ENCODE measurements at regions not wholly inside any gene's neighbourhood (a gene's known extent, or its start where the extent isn't known, plus 50 kb on each side); places are given as distances from the start of the nearest gene placed in this dataset.
"Not testable (repeated sequence)": the region's sequence is repeated elsewhere in the genome, so short reads cannot be mapped to it uniquely, and the experiment has no call there.

DNA sequence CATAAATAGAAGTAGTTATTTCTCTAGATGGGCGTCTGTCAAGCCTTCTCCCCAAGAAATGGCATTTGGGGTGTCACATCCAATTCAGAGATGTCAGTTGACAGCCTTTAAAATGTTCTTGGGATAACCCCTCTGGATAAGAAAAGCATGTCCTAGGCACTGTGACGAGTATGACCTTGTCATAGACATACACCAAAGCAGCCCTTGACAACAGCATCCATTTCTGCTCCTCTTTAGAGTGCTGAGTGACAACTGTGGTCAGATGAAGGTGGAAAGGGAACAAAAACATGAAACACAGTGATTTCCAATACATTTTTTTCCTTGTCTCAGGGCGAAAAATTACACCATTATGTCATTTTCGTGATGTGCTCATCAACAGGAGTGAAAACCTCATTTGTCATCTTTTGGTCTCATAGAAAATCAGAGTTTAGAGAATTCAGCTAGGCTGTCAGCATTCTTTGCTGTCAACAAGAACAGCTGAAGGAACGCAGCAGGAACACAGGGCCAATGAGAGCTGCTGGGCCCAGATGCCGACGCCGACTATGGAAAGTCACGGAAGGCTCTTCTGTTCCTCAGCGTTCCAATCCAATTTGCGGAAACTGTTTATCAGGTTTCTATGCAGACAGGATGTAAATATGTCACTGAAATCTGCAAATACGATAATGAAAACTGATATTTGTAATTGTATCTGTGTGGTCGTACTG is 193.2 kb downstream of the ICOS start:
- DNase-seq (no peak), ATAC-seq (no peak)
- intact Hi-C loops (cut with DNase I, micrococcal nuclease): no loop called here

- intact Hi-C loops (cut with DNase I, micrococcal nuclease): no loop called here
- no peak for ATAC-seq
- no peak for DNase-seq
Observed at GRCh38 chr2:204131621-204132020, 195.1 kb downstream of the ICOS start.

DNA sequence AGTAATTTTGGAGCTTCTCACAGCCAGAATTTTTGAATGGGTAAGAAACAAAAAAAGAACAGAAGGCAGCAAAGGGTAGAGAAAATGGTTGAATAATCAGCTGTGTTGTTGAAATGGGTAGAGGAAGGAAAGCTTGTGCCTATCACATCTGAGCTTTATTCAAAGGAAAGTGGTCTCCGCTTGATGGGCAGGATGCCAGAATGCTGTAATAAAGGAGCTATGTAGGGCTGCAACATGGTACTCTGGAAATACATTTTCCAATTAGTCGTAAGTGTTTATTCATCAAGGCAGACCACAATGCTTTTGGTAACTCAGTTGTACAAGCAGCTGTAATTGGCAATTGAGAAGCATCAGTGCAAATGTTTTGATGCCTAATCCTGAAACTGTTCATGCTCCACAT is 196.9 kb downstream of the ICOS start:
- ATAC-seq (no peak), DNase-seq (no peak)
- intact Hi-C loops (cut with DNase I, micrococcal nuclease): no loop called here

DNA sequence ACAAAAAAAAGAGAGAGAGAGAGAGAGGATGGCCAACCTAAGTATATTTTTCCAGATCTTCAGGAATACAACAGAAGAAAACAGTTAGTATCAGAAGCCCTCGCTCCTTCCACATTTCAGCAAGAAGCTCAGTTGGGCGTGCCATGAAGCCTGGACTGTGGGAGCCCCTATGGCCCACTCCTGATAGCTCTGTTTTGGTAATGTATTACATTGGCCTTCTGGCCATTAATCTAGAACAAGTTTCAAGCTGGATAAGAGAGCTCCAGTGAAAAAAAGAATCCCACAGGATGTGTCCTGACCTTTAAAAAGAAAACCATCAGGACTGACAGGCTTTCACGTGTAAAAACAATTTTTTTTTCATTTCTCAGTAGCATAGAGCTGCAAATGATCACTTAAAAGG is 197.9 kb downstream of the ICOS start:
- ATAC-seq: no peak
- no peak for DNase-seq
- intact Hi-C loops (cut with DNase I, micrococcal nuclease): no loop called here

- DNase-seq (no peak), ATAC-seq (no peak)
- intact Hi-C loops (cut with DNase I, micrococcal nuclease): no loop called here
Observed at GRCh38 chr2:204135752-204136151, 199.2 kb downstream of the ICOS start.

- DNase-seq (no peak), ATAC-seq (no peak)
- intact Hi-C loops (cut with DNase I, micrococcal nuclease): no loop called here
Observed at GRCh38 chr2:204138206-204138605, 201.6 kb downstream of the ICOS start.

DNA sequence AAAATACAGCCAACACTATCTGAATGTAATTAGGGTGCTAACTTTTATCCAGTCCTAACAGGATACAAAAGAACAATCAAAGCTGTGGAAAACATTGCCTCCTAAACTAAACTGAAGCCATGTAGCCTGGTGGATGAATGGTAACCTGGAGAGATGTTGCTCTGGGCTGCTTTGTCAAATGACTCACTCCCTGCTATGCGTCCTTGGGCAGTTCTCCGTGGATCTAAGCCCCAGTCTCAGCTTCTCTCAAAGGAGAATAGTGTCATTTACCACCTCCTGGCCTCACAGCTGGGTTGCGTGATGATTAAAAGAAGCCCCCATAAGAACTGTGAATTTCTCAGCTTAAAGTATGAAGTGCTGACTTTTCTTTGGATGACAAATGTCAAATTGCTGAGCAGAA is 203.7 kb downstream of the ICOS start:
- intact Hi-C loops (cut with DNase I, micrococcal nuclease): no loop called here

GRCh38 chr2:204143216-204144014 is 206.9 kb downstream of the ICOS start:
- intact Hi-C loops (cut with DNase I, micrococcal nuclease): no loop called here
- no peak for DNase-seq
- no peak for ATAC-seq

More for the DNA sequence above, 203.7 kb downstream of the ICOS start:
- DNase-seq (no peak), ATAC-seq (no peak)

GRCh38 chr2:204144492-204144891 is 207.9 kb downstream of the ICOS start:
- intact Hi-C loops (cut with DNase I, micrococcal nuclease): no loop called here
- DNase-seq: no peak
- ATAC-seq: no peak

- DNase-seq: peak; percentile 65 to 77
- intact Hi-C loops (cut with DNase I, micrococcal nuclease): loop anchor here in 1 of 2 donors (5.0 kb wide), 1 partner anchor 1532 kb away; no protein-coding TSS in a partner anchor
- ATAC-seq: peak; percentile 99
Observed at GRCh38 chr2:204145263-204145751, 208.7 kb downstream of the ICOS start.

- ATAC-seq: peak; percentile 65
- intact Hi-C loops (cut with DNase I, micrococcal nuclease): loop anchor here in 1 of 2 donors (5.0 kb wide), 1 partner anchor 1532 kb away; no protein-coding TSS in a partner anchor
Observed at GRCh38 chr2:204145791-204146190, 209.2 kb downstream of the ICOS start.

DNA sequence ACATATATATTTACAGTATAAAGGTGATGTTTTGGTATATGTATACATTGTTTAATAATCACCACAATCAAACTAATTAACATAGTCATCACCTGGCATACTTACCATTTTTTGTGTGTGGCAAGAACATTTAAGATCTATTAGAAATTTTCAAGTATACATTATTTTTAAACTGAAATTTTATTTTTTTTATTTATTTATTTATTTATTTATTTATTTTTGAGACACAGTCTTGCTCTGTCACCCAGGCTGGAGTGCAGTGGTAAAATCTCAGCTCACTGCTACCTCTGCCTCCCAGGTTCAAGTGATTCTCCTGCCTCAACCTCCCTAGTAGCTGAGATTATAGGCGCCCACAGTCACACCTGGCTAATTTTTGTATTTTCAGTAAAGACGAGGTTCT is 210.5 kb downstream of the ICOS start:
- intact Hi-C loops (cut with DNase I, micrococcal nuclease): loop anchor here in 1 of 2 donors (5.0 kb wide), 1 partner anchor 1530 kb away; no protein-coding TSS in a partner anchor
- ATAC-seq, DNase-seq: not testable (repeated sequence)

More at GRCh38 chr2:204145791-204146190, 209.2 kb downstream of the ICOS start:
- peak in 1 of 2 donors; percentile 17 for DNase-seq

- intact Hi-C loops (cut with DNase I, micrococcal nuclease): no loop called here
- no peak for ATAC-seq
Observed at GRCh38 chr2:204150721-204151120, 214.2 kb downstream of the ICOS start.

DNA sequence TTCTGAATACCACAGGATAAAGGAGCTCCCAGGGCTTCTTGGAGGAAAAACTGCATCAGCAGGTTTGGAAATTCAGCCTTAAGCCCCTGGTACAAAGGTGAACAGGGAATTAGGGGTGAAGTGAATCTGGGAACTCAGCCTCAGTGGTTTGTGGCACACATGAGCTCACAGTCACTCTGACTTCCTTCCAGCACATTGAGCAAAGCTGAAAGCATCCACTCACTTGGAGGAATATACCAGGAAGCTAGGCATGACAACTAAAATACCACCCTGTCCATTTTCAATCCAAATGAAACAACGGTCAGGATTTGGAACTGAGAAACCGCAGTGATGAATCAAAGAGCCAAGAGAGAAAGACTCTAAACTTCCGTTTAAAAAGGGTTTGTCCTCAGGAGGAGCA is 216.1 kb downstream of the ICOS start:
- no peak for DNase-seq
- ATAC-seq: no peak
- intact Hi-C loops (cut with DNase I, micrococcal nuclease): no loop called here

More at GRCh38 chr2:204150721-204151120, 214.2 kb downstream of the ICOS start:
- no peak for DNase-seq

DNA sequence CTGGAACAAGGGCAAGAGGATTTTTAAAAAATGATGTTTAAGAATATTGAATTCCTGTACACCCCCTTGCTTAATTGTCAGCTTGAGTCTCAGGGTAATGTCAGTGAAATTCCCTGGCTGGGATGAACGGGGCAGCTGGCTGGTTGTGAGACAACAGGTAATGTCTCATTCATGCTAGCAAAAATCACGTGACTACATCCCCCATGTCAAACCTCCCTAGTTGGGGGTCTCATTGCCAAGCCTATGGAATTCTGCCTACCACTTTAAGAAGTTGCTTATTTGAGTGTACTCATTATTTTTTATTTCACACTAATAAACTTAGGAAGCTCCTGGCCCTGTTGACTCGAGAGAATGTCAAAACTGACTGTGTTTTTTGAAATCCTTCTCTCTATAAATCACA is 218.3 kb downstream of the ICOS start:
- ATAC-seq (no peak), DNase-seq (no peak)
- intact Hi-C loops (cut with DNase I, micrococcal nuclease): no loop called here

- intact Hi-C loops (cut with DNase I, micrococcal nuclease): no loop called here
- ATAC-seq: no peak
- no peak for DNase-seq
Observed at GRCh38 chr2:204156456-204156855, 219.9 kb downstream of the ICOS start.

GRCh38 chr2:204157684-204158083 is 221.1 kb downstream of the ICOS start:
- ATAC-seq (no peak), DNase-seq (no peak)
- intact Hi-C loops (cut with DNase I, micrococcal nuclease): no loop called here

DNA sequence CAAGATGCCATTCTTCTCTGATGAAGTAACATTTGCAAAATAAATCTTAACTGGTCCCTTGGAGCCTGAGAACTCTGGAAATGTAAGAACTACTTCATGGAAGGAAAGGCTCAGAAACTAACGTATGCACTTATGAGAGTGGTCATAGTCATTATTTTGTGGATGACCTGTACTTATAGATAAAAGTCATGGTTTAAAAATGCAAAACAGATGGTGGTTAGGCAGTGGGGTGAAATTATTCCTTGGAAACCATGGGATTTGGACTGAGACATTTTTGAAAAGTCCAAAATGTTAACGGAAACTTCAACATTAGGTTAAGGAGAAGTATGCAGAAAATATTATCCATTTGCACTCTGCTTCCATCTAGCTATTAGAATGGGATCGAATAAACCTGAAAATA is 223.0 kb downstream of the ICOS start:
- intact Hi-C loops (cut with DNase I, micrococcal nuclease): no loop called here
- ATAC-seq: no peak

DNA sequence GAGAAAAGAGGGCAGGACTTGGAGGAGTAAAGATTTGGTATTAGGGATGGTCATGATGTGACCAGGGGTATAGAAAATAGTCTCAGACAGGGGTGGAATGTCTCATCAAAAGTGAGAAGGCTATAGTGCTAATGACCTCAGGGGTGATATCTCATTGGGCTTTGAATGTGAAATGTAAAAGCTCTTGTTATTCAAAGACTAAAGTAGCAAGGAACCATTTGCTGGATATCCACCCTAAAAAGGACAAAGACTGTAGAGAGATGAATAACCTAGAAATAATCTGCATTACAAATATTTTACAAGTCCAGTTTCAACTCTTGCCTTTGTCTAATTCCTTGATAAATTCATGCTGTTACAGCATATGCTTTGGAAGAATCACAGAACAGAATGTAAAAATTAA is 224.4 kb downstream of the ICOS start:
- intact Hi-C loops (cut with DNase I, micrococcal nuclease): no loop called here
- DNase-seq: no peak
- ATAC-seq: no peak

More for the DNA sequence above, 223.0 kb downstream of the ICOS start:
- DNase-seq: no peak

DNA sequence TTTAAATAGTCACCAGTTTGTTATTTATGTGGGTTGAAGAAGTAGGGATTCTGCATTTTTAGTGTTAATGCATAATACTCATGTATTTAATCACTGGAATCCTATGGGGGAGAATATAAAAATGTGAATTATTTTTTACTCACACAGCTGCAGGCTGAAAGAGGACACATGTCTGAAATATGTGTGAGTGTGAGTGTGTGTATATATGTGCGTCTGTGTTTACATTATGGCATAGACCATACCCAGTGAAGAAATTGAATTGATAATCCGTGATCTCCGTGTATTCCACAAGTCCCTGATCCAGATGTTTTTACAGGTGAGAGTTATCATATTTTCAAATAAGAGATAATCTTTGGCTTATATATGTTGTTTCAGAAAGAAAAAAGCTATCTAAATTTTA is 225.3 kb downstream of the ICOS start:
- intact Hi-C loops (cut with DNase I, micrococcal nuclease): no loop called here
- no peak for DNase-seq
- ATAC-seq: no peak
